ENCODE measurements at regions not wholly inside any gene's neighbourhood (a gene's known extent, or its start where the extent isn't known, plus 50 kb on each side); places are given as distances from the start of the nearest gene placed in this dataset.

DNA sequence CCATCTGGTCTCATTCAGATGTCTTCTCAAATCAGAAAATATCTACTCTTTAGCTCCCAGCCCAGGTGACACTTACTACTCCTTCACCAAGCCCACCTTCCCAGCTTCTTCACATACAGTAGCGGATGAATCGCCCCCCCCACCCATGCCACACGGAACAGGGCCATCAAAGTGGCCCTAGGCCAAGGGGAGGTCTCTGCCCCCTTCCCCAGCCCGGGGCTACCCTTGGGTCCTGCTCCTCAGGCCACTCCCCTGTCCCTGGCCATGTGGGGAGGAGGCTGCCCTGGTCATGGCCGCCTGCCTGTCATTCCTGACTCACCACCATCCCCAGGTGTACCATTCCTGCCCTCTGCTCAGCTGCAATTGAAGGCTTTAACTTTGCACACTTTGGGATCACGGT is 142.8 kb downstream of the NECTIN1 start:
- ATAC-seq = no peak
- TF ChIP-seq ARNTL (CRISPR knock-in tag; IDR thresholded peaks at IDR 0.05; ENCODE audit: borderline replicate concordance, low read depth) = no peak
- TF ChIP-seq, protein P1, sequence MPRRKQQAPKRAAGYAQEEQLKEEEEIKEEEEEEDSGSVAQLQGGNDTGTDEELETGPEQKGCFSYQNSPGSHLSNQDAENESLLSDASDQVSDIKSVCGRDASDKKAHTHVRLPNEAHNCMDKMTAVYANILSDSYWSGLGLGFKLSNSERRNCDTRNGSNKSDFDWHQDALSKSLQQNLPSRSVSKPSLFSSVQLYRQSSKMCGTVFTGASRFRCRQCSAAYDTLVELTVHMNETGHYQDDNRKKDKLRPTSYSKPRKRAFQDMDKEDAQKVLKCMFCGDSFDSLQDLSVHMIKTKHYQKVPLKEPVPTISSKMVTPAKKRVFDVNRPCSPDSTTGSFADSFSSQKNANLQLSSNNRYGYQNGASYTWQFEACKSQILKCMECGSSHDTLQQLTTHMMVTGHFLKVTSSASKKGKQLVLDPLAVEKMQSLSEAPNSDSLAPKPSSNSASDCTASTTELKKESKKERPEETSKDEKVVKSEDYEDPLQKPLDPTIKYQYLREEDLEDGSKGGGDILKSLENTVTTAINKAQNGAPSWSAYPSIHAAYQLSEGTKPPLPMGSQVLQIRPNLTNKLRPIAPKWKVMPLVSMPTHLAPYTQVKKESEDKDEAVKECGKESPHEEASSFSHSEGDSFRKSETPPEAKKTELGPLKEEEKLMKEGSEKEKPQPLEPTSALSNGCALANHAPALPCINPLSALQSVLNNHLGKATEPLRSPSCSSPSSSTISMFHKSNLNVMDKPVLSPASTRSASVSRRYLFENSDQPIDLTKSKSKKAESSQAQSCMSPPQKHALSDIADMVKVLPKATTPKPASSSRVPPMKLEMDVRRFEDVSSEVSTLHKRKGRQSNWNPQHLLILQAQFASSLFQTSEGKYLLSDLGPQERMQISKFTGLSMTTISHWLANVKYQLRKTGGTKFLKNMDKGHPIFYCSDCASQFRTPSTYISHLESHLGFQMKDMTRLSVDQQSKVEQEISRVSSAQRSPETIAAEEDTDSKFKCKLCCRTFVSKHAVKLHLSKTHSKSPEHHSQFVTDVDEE (CRISPR knock-in tag; IDR thresholded peaks at IDR 0.05) = no peak

DNA sequence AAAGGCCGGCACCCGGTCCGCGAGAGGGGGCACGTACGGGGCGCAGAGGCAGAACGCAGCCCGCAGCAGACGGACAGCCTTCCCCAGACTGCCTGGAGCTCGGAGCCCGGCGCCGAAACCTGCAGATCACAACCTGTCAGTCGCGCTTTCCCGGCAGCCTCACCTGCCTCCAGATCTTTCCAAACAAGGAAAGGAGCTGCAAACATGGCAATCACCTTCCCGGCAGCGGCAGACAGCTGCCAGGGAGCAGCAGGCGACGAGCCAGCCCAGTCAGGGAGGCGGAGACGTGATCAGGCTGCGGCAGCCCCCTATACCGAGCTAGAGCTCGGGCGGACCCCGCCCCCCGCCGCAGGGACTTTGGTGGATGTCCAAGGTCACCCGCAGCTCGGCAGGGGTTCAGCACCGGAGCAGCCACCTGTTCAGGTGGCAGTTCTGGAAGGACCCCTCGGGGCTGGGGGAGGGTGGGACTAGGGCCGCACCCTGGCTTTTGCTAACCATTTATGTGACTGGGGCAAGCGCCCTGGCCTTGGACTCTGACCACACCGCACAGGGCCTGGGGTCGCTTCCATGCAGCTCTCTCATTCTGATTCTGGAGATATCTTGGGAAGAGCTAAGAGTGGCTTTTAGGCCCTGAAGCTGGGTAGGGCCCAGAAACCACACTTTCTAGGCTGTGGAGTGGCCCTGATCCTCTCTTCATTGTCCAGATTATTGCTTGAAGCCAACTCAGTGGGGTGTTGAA is 143.8 kb downstream of the NECTIN1 start:
- TF ChIP-seq PPARA (CRISPR knock-in tag; IDR thresholded peaks at IDR 0.05; ENCODE audit: borderline replicate concordance) (no peak), ARNTL (CRISPR knock-in tag; IDR thresholded peaks at IDR 0.05; ENCODE audit: borderline replicate concordance, low read depth) (no peak), ZC3H10 (CRISPR knock-in tag; IDR thresholded peaks at IDR 0.05) (no peak)
- TF ChIP-seq, protein P2, sequence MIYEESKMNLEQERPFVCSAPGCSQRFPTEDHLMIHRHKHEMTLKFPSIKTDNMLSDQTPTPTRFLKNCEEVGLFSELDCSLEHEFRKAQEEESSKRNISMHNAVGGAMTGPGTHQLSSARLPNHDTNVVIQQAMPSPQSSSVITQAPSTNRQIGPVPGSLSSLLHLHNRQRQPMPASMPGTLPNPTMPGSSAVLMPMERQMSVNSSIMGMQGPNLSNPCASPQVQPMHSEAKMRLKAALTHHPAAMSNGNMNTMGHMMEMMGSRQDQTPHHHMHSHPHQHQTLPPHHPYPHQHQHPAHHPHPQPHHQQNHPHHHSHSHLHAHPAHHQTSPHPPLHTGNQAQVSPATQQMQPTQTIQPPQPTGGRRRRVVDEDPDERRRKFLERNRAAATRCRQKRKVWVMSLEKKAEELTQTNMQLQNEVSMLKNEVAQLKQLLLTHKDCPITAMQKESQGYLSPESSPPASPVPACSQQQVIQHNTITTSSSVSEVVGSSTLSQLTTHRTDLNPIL (CRISPR knock-in tag; IDR thresholded peaks at IDR 0.05; ENCODE audit: low read depth) = no peak
- TF ChIP-seq, protein P3, sequence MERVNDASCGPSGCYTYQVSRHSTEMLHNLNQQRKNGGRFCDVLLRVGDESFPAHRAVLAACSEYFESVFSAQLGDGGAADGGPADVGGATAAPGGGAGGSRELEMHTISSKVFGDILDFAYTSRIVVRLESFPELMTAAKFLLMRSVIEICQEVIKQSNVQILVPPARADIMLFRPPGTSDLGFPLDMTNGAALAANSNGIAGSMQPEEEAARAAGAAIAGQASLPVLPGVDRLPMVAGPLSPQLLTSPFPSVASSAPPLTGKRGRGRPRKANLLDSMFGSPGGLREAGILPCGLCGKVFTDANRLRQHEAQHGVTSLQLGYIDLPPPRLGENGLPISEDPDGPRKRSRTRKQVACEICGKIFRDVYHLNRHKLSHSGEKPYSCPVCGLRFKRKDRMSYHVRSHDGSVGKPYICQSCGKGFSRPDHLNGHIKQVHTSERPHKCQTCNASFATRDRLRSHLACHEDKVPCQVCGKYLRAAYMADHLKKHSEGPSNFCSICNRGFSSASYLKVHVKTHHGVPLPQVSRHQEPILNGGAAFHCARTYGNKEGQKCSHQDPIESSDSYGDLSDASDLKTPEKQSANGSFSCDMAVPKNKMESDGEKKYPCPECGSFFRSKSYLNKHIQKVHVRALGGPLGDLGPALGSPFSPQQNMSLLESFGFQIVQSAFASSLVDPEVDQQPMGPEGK (CRISPR knock-in tag; IDR thresholded peaks at IDR 0.05; ENCODE audit: borderline replicate concordance) = no peak
- peak; percentile 44 for ATAC-seq

DNA sequence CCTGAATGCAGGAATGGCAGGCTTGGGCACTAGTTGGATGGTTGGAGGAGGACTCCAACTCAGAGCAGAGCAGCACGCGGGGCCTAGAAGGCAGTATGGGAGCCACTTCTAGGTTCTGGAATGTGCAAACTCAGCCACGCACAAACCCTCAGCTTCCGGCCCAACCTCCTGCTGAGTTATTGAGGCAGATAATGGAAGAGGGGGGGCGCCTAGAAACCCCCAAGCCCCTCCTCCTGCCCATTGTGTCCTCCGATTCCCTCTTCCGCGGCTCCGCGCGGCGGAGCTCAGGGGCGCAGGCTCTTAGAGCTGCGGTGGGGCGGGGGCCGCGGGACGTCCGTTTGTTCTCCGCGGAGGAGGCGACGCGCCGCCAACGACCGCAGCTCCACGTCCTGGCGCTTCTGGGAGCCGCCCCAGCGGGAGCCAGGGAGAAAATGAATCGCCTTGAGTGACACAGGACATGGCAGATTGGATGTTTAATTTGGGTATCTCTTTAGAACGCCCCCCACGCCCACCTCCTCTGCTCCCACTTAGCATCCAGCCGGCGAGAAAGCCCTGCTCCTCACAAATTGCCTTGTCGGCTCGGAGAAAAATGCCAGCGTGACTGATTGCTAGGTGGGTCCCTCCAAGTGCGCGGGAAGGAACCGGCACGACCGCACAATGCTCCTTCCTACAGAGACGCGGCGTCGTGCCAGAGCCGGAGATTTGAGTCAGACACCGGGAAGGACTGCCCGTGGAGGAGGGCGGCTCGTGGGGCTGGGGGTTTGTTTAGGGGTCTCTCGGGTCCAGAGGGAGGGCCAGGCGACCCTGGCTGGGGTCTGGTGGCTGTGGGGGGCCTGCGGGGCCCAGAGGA is 144.6 kb downstream of the NECTIN1 start:
- peak; percentile 85 for ATAC-seq
- TF ChIP-seq, protein P1 (CRISPR knock-in tag; IDR thresholded peaks at IDR 0.05) = 0 out of 2 replicates have a peak, but pooled peaks have one; percentile 11
- TF ChIP-seq, protein P4, sequence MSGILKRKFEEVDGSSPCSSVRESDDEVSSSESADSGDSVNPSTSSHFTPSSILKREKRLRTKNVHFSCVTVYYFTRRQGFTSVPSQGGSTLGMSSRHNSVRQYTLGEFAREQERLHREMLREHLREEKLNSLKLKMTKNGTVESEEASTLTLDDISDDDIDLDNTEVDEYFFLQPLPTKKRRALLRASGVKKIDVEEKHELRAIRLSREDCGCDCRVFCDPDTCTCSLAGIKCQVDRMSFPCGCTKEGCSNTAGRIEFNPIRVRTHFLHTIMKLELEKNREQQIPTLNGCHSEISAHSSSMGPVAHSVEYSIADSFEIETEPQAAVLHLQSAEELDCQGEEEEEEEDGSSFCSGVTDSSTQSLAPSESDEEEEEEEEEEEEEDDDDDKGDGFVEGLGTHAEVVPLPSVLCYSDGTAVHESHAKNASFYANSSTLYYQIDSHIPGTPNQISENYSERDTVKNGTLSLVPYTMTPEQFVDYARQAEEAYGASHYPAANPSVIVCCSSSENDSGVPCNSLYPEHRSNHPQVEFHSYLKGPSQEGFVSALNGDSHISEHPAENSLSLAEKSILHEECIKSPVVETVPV (CRISPR knock-in tag; IDR thresholded peaks at IDR 0.05) = no peak
- 0 out of 2 replicates have a peak, but pooled peaks have one; percentile 52 for TF ChIP-seq ZNF8 (CRISPR knock-in tag; IDR thresholded peaks at IDR 0.05)

DNA sequence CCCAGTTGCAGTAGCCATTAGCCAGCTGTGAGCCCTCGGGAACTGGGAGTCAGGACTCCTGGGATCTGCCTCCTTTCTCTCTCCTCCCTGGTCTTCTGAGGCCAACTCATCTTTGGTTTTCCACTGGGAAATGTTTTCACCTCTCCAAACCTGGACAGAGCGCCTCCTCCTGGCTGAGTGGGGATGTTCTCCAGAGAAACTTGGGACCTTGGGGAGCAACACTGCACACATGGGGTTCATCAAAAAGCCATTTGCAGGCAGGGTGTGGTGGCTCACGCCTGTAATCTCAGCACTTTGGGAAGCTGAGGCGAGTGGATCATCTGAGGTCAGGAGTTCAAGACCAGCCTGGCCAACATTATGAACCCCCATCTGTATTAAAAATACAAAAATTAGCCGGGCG is 145.4 kb downstream of the NECTIN1 start:
- ATAC-seq = no peak
- TF ChIP-seq ZNF70 (CRISPR knock-in tag; IDR thresholded peaks at IDR 0.05) (no peak), ZFP30 (CRISPR knock-in tag; IDR thresholded peaks at IDR 0.05) (no peak), GLIS3 (CRISPR knock-in tag; IDR thresholded peaks at IDR 0.05) (no peak), TOX (CRISPR knock-in tag; IDR thresholded peaks at IDR 0.05; ENCODE audit: borderline replicate concordance) (no peak), BACH2 (CRISPR knock-in tag; IDR thresholded peaks at IDR 0.05; ENCODE audit: borderline replicate concordance) (no peak), CSDC2 (CRISPR knock-in tag; IDR thresholded peaks at IDR 0.05) (no peak), ZNF565 (CRISPR knock-in tag; conservative IDR thresholded peaks at IDR 0.05; ENCODE audit: low read depth) (no peak), ZFP3 (CRISPR knock-in tag; IDR thresholded peaks at IDR 0.05) (no peak), RARB (CRISPR knock-in tag; IDR thresholded peaks at IDR 0.05) (no peak), PPARA (CRISPR knock-in tag; IDR thresholded peaks at IDR 0.05; ENCODE audit: borderline replicate concordance) (no peak), ARNTL (CRISPR knock-in tag; IDR thresholded peaks at IDR 0.05; ENCODE audit: borderline replicate concordance, low read depth) (no peak), ZC3H10 (CRISPR knock-in tag; IDR thresholded peaks at IDR 0.05) (no peak)
- TF ChIP-seq, protein P1 (CRISPR knock-in tag; IDR thresholded peaks at IDR 0.05) = no peak
- TF ChIP-seq, protein P4 (CRISPR knock-in tag; IDR thresholded peaks at IDR 0.05) = no peak
